Mesendoderm (in vitro differentiated cells): ENCODE measurements at regions not wholly inside any gene's neighbourhood (a gene's known extent, or its start where the extent isn't known, plus 50 kb on each side); places are given as distances from the start of the nearest gene placed in this dataset.

Experiments used
- DNase-seq: peaks from one replicate; pipeline ENCODE4 v3.0.0; 2013
- H2AK5ac ChIP-seq: 2 replicates; pipeline ENCODE4 v1.6.1; 2013; ENCODE audit warnings: low read length, inconsistent platforms
- H2BK120ac ChIP-seq: 2 replicates; pipeline ENCODE4 v1.6.1; 2013; ENCODE audit warnings: low read depth, mild to moderate bottlenecking, low read length, moderate library complexity, mixed read lengths
- H2BK15ac ChIP-seq: replicated peaks from 2 replicates; pipeline ENCODE4 v1.6.1; 2013; ENCODE audit warnings: low read depth, mild to moderate bottlenecking, moderate library complexity
- H2BK5ac ChIP-seq: 2 replicates; pipeline ENCODE4 v1.6.1; 2013; ENCODE audit warnings: low read length, inconsistent platforms
- H3K18ac ChIP-seq: 2 replicates; pipeline ENCODE4 v1.6.1; 2013; ENCODE audit warnings: mild to moderate bottlenecking, low read length, mixed read lengths
- H3K23ac ChIP-seq: one replicate; pipeline ENCODE4 v1.6.1; 2013; ENCODE audit warnings: low read length
- H3K27ac ChIP-seq: 2 replicates; pipeline ENCODE4 v1.5.1; 2013; ENCODE audit warnings: low read depth, mild to moderate bottlenecking, inconsistent platforms, low read length, moderate library complexity
- H3K27me3 ChIP-seq: 2 replicates; pipeline ENCODE4 v1.6.1; 2013; ENCODE audit warnings: low read length, control low read depth, mild to moderate bottlenecking, inconsistent platforms; ENCODE audit not compliant: insufficient read depth, poor library complexity
- H3K36me3 ChIP-seq: 2 replicates; pipeline ENCODE4 v1.6.1; 2013; ENCODE audit warnings: low read length, inconsistent platforms; ENCODE audit not compliant: control insufficient read depth, insufficient read depth
- H3K4ac ChIP-seq: one replicate; pipeline ENCODE4 v1.6.1; 2013; ENCODE audit warnings: low read depth, mild to moderate bottlenecking, low read length, moderate library complexity
- H3K4me1 ChIP-seq: 2 replicates; pipeline ENCODE4 v1.6.1; 2013; ENCODE audit warnings: low read depth, low read length, inconsistent platforms; ENCODE audit not compliant: control insufficient read depth
- H3K4me2 ChIP-seq: 2 replicates; pipeline ENCODE4 v1.6.1; 2013; ENCODE audit warnings: low read length
- H3K4me3 ChIP-seq: 2 replicates; pipeline ENCODE4 v1.5.1; 2013; ENCODE audit warnings: mild to moderate bottlenecking, low read length
- H3K56ac ChIP-seq: one replicate; pipeline ENCODE4 v1.6.1; 2013; ENCODE audit warnings: low read length
- H3K79me1 ChIP-seq: 2 replicates; pipeline ENCODE4 v1.6.1; 2013; ENCODE audit warnings: low read length, inconsistent platforms
- H3K79me2 ChIP-seq: 2 replicates; pipeline ENCODE4 v1.6.1; 2013; ENCODE audit warnings: mild to moderate bottlenecking, low read length; ENCODE audit not compliant: control insufficient read depth, insufficient read depth
- H3K9ac ChIP-seq: 2 replicates; pipeline ENCODE4 v1.6.1; 2013; ENCODE audit warnings: low read length, inconsistent platforms
- H4K5ac ChIP-seq: one replicate; pipeline ENCODE4 v1.6.1; 2013; ENCODE audit warnings: low read length
- H4K8ac ChIP-seq: one replicate; pipeline ENCODE4 v1.6.1; 2013; ENCODE audit warnings: low read depth, mild to moderate bottlenecking, control low read depth, low read length, moderate library complexity
- WGBS: extraction: QIAGEN DNeasy Blood & Tissue Kit; methylation state at CpG from one replicate; pipeline ENCODE4 v1.1.7; 2013; ENCODE audit warnings: low lambda C conversion rate, missing lambda C conversion rate; ENCODE audit not compliant: insufficient coverage; ENCODE audit errors: extremely low coverage; 5-methylcytosine and 5-hydroxymethylcytosine counted together

DNA sequence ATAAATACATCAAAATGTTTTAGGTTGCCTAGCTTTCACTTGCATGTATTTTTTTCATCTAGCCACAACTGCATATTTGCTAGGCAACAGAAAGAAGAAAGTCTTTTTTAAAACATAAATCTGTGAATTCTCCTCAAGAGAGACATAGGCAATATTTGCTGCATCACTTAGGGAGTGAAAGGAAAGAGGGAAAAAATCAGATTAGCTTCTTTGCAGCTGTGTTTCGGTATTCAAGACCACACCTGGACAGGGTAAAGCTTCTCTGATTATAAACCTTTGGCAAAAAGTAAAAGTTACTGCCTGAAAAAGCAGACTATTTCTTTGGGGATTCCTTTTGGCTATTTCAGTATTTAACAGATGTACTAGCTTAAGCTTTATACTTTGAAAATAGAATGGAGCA lies 280.9 kb upstream of the ZSWIM2 start:
- Histone ChIP-seq H3K18ac (no peak overlapping the region), H2BK15ac (no peak overlapping the region), H3K79me2 (no peaks in the 10 kb centered on the region), H3K27ac (no peak overlapping the region), H3K23ac (no peak overlapping the region), H3K4me1 (no peaks in the 10 kb centered on the region), H2BK120ac (no peak overlapping the region), H3K9ac (no peak overlapping the region), H3K4ac (no peak overlapping the region), H2BK5ac (no peak overlapping the region), H3K36me3 (no peaks in the 10 kb centered on the region), H4K8ac (no peak overlapping the region), H3K27me3 (no peaks in the 10 kb centered on the region), H3K56ac (no peak overlapping the region), H3K79me1 (no peaks in the 10 kb centered on the region), H2AK5ac (no peak overlapping the region), H3K4me2 (no peak overlapping the region), H3K4me3 (no peak overlapping the region), H4K5ac (no peak overlapping the region)
- no CpG with 5 or more reads among the region's 1 CpG for WGBS
- no peak for DNase-seq

DNA sequence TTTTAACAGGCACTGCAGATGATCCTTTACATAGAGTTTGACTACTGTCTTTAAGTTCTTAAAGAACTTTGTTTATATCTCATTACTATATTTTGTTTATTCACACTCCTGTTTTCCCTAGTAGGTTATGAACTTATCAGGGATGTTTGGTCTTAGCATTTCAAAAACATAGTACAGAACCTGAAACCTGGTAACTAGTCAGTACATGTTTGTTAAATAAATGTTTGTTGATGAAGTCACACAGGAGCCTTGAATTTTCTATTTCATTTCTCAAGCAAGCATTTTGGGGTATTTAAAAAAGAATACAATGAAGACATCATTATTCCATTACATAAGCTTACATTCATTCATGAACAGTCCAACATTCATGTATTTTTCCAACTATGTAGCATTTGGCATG lies 280.3 kb upstream of the ZSWIM2 start:
- no peak overlapping the region for H2BK120ac ChIP-seq
- H3K56ac ChIP-seq: no peak overlapping the region
- H3K79me1 ChIP-seq: no peaks in the 10 kb centered on the region
- H3K36me3 ChIP-seq: no peaks in the 10 kb centered on the region
- H2BK5ac ChIP-seq: no peak overlapping the region
- H3K4me3 ChIP-seq: no peak overlapping the region
- no peak overlapping the region for H3K27ac ChIP-seq
- no peak overlapping the region for H4K8ac ChIP-seq
- H3K27me3 ChIP-seq: no peaks in the 10 kb centered on the region
- no peak overlapping the region for H3K4ac ChIP-seq
- no peak overlapping the region for H3K9ac ChIP-seq
- H3K18ac ChIP-seq: no peak overlapping the region
- H2AK5ac ChIP-seq: no peak overlapping the region
- H3K23ac ChIP-seq: no peak overlapping the region
- H3K4me2 ChIP-seq: no peak overlapping the region
- no peaks in the 10 kb centered on the region for H3K79me2 ChIP-seq
- no peak overlapping the region for H4K5ac ChIP-seq
- DNase-seq: no peak
- H3K4me1 ChIP-seq: no peaks in the 10 kb centered on the region
- no peak overlapping the region for H2BK15ac ChIP-seq

DNA sequence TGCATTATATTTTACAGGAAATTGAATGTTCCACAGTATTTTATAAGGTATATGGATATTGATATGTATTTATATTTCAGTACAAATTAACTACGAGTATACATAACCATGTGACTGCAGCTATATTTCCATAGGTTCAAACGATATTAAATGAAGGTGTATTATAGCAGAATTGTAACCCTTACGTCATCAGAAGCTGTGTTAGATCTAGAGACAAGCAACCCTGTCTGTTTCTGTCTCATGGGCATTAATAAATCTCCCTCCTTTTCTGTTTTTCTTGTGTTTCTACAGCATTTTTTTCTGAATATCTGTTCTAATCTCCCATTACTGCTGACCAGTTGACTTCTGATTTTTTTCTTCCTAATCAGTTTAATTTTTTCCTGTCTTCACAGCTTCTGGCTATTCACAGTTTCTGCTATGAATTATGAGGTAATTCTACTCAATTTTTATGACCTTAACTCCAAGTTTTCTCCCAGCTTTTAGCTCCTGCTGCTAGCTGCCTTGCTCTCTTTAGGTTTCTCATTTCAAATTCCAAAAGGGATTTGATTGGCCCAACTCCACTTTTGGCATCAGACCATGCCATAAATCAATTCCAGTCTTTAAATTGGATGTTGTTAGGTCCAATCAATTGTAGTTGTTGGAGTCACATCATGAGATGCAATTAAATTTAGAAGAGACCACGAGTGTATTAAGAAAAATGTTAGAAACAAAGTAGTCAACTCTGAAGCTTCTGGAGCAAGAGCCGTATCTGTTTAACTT lies 277.5 kb upstream of the ZSWIM2 start:
- Histone ChIP-seq H3K79me2 (no peaks in the 10 kb centered on the region), H3K27ac (no peak overlapping the region), H3K4me1 (no peaks in the 10 kb centered on the region), H4K5ac (no peak overlapping the region), H3K79me1 (no peaks in the 10 kb centered on the region), H3K27me3 (no peaks in the 10 kb centered on the region), H3K4me2 (no peak overlapping the region), H3K56ac (no peak overlapping the region), H3K36me3 (no peaks in the 10 kb centered on the region), H3K9ac (no peak overlapping the region), H3K4ac (no peak overlapping the region), H2BK15ac (no peak overlapping the region), H2BK5ac (no peak overlapping the region), H3K4me3 (no peak overlapping the region), H3K18ac (no peak overlapping the region), H4K8ac (no peak overlapping the region), H3K23ac (no peak overlapping the region), H2AK5ac (no peak overlapping the region), H2BK120ac (no peak overlapping the region)
- no peak for DNase-seq
- WGBS: no CpG with 5 or more reads among the region's 5 CpGs

DNA sequence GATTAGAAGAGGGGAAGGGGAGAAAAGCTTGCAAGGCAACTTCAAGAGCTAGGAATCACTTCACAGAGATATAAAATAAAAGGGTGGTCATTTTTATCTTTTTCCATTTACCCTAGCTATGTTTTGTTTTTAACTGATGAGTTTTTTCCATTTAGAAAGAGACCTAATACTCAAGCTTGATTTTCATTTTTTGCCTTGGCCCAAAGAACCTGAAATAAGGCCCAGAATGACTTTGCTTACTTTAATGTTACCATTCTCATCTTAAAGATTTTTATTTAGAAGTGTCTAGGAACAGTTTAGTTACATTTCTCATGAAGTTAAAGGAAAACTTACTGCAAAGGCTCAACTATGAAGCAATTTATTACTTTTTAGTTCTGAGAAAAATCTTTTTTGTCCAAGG lies 276.3 kb upstream of the ZSWIM2 start:
- H2BK120ac ChIP-seq: no peak overlapping the region
- no peak overlapping the region for H3K4me3 ChIP-seq
- H3K4me1 ChIP-seq: no peaks in the 10 kb centered on the region
- H3K27ac ChIP-seq: no peak overlapping the region
- no peak overlapping the region for H2BK15ac ChIP-seq
- H4K8ac ChIP-seq: no peak overlapping the region
- no peak overlapping the region for H2AK5ac ChIP-seq
- H3K18ac ChIP-seq: no peak overlapping the region
- no peak overlapping the region for H2BK5ac ChIP-seq
- no peak overlapping the region for H3K4ac ChIP-seq
- H3K79me2 ChIP-seq: no peaks in the 10 kb centered on the region
- H3K56ac ChIP-seq: no peak overlapping the region
- no peak overlapping the region for H3K23ac ChIP-seq
- H3K9ac ChIP-seq: no peak overlapping the region
- H3K36me3 ChIP-seq: no peaks in the 10 kb centered on the region
- no peak overlapping the region for H4K5ac ChIP-seq
- no peak overlapping the region for H3K4me2 ChIP-seq
- peak; percentile 4 for DNase-seq
- H3K79me1 ChIP-seq: no peaks in the 10 kb centered on the region
- no peaks in the 10 kb centered on the region for H3K27me3 ChIP-seq

DNA sequence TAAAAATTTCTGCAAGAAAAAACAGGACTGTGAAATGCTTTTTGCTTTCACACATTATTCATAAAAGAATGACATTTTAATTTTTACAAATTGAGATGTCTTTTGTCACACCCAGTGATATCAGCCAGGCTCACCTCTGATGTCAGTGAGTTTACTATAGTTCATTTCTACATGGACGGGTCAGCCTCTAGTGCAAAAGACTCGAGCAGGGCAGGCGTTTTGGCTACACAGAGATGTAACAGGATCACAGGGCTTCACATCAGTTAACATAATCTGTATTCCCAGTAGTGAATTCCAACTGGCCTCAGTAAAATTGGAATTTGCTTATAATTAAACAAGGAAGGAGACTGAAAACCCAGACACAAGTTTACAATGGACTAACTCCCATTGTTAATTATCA lies 275.6 kb upstream of the ZSWIM2 start:
- no peaks in the 10 kb centered on the region for H3K27me3 ChIP-seq
- WGBS: no CpG with 5 or more reads among the region's 3 CpGs
- H4K8ac ChIP-seq: no peak overlapping the region

More for the DNA sequence above, 275.6 kb upstream of the ZSWIM2 start:
- Histone ChIP-seq H3K36me3 (no peaks in the 10 kb centered on the region), H2BK5ac (no peak overlapping the region), H3K79me1 (no peaks in the 10 kb centered on the region), H3K9ac (no peak overlapping the region), H3K79me2 (no peaks in the 10 kb centered on the region), H3K4me3 (no peak overlapping the region), H3K4ac (no peak overlapping the region), H2BK15ac (no peak overlapping the region), H3K23ac (no peak overlapping the region), H2BK120ac (no peak overlapping the region), H3K4me1 (no peaks in the 10 kb centered on the region), H3K18ac (no peak overlapping the region), H4K5ac (no peak overlapping the region), H3K56ac (no peak overlapping the region), H3K27ac (no peak overlapping the region), H2AK5ac (no peak overlapping the region), H3K4me2 (no peak overlapping the region)
- no peak for DNase-seq
